Fibroblast of lung (primary cell): ENCODE measurements at regions not wholly inside any gene's neighbourhood (a gene's known extent, or its start where the extent isn't known, plus 50 kb on each side); places are given as distances from the start of the nearest gene placed in this dataset.

Experiments
- DNase-seq, 2 donors: peaks; one replicate each; pipeline versions ENCODE4 v3.0.0 to v3.0.0-alpha.2; 2010; ENCODE audit warnings: low read depth in 2 of 2
- H2AFZ ChIP-seq: 2 replicates; pipeline ENCODE4 v1.5.1; 2012; ENCODE audit warnings: low read length, control low read depth, inconsistent platforms
- H3K27ac ChIP-seq: 2 replicates; pipeline ENCODE4 v1.5.1; 2011; ENCODE audit warnings: low read length, control low read depth; ENCODE audit not compliant: insufficient read depth
- H3K27me3 ChIP-seq: 2 replicates; pipeline ENCODE4 v1.5.1; 2011; ENCODE audit warnings: mild to moderate bottlenecking, low read length; ENCODE audit not compliant: control insufficient read depth, insufficient read depth
- H3K36me3 ChIP-seq: 2 replicates; pipeline ENCODE4 v1.5.1; 2011; ENCODE audit warnings: low read length; ENCODE audit not compliant: control insufficient read depth, insufficient read depth
- H3K4me1 ChIP-seq: 2 replicates; pipeline ENCODE4 v1.5.1; 2011; ENCODE audit warnings: low read length; ENCODE audit not compliant: control insufficient read depth, insufficient read depth; ENCODE audit errors: extremely low read depth
- H3K4me2 ChIP-seq: 2 replicates; pipeline ENCODE4 v1.5.1; 2011; ENCODE audit warnings: low read length, control low read depth; ENCODE audit not compliant: insufficient read depth; ENCODE audit errors: extremely low read depth
- H3K4me3 ChIP-seq, 4 experiments: fragments of 200-600 bp in 1 of 4; sonication (generic) in 1 of 4; replicated peaks in 1 of 4; 2 replicates each; pipeline ENCODE4 v1.5.1; 2011 to 2016; ENCODE audit warnings: low read length in 4 of 4, low read depth in 3 of 4, mild to moderate bottlenecking in 3 of 4, control low read depth in 2 of 4, inconsistent platforms in 1 of 4, mixed read lengths in 1 of 4; ENCODE audit not compliant: insufficient read depth in 1 of 4; ENCODE audit errors: control extremely low read depth in 1 of 4
- H3K79me2 ChIP-seq: 2 replicates; pipeline ENCODE4 v1.5.1; 2012; ENCODE audit warnings: mild to moderate bottlenecking, low read length, inconsistent platforms; ENCODE audit not compliant: control insufficient read depth, insufficient read depth
- H3K9ac ChIP-seq: 2 replicates; pipeline ENCODE4 v1.5.1; 2011; ENCODE audit warnings: mild to moderate bottlenecking, low read length, control low read depth; ENCODE audit not compliant: insufficient read depth
- H3K9me3 ChIP-seq: 2 replicates; pipeline ENCODE4 v1.5.1; 2012; ENCODE audit warnings: low read depth, low read length; ENCODE audit not compliant: control insufficient read depth, insufficient read depth
- H4K20me1 ChIP-seq: 2 replicates; pipeline ENCODE4 v1.5.1; 2011; ENCODE audit warnings: low read length; ENCODE audit not compliant: control insufficient read depth, insufficient read depth; ENCODE audit errors: extremely low read depth
- EZH2 ChIP-seq: IDR thresholded peaks from 2 replicates; pipeline ENCODE4 v1.5.1; 2012; ENCODE audit warnings: low read length, control low read depth, mild to moderate bottlenecking; ENCODE audit errors: missing control alignments
- TF ChIP-seq, protein P1 (sequence below), 2 donors: IDR thresholded peaks in 1 of 2; conservative IDR thresholded peaks in 1 of 2; 1 replicate in 1 of 2; 2 replicates in 1 of 2; pipeline ENCODE4 v1.5.1; 2011 to 2012; ENCODE audit warnings: low read length in 2 of 2, control low read depth in 1 of 2, inconsistent platforms in 1 of 2, low read depth in 1 of 2, mild to moderate bottlenecking in 1 of 2

DNA sequence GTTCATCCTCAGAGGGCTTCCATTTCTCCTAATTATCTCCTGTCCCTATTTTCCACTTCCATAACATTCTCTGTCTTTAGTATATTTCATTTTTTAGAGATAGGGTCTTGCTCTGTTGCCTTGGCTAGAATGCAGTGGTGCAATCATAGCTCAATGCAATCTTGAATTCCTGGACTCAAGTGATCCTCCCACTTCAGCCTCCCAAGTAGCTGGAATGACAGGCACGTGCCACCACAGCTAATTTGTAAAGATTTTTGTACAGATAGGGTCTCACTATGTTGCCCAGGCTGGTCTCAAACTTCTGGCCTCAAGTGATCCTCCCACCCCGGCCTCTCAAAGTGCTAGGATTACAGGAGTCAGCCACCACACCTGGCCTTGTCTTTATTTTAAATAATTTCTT lies 589.0 kb downstream of the ZEB2 start:
- no peak overlapping the region for H3K27ac ChIP-seq
- peaks cover 1% of the 10 kb centered on the region for H3K4me1 ChIP-seq
- H3K36me3 ChIP-seq = no peaks in the 10 kb centered on the region
- TF ChIP-seq, protein P1, sequence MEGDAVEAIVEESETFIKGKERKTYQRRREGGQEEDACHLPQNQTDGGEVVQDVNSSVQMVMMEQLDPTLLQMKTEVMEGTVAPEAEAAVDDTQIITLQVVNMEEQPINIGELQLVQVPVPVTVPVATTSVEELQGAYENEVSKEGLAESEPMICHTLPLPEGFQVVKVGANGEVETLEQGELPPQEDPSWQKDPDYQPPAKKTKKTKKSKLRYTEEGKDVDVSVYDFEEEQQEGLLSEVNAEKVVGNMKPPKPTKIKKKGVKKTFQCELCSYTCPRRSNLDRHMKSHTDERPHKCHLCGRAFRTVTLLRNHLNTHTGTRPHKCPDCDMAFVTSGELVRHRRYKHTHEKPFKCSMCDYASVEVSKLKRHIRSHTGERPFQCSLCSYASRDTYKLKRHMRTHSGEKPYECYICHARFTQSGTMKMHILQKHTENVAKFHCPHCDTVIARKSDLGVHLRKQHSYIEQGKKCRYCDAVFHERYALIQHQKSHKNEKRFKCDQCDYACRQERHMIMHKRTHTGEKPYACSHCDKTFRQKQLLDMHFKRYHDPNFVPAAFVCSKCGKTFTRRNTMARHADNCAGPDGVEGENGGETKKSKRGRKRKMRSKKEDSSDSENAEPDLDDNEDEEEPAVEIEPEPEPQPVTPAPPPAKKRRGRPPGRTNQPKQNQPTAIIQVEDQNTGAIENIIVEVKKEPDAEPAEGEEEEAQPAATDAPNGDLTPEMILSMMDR (conservative IDR thresholded peaks at IDR 0.05 in 1 of 2, IDR thresholded peaks at IDR 0.05 in 1 of 2; ENCODE audit: low read depth in 1 of 2, low read length in 2 of 2) = no peak
- TF ChIP-seq EZH2 = no peak
- no peak for DNase-seq
- no peak overlapping the region for H3K4me3 ChIP-seq
- no peak overlapping the region for H3K4me2 ChIP-seq
- no peaks in the 10 kb centered on the region for H4K20me1 ChIP-seq
- H3K27me3 ChIP-seq = no peaks in the 10 kb centered on the region
- no peaks in the 10 kb centered on the region for H3K9me3 ChIP-seq
- H3K9ac ChIP-seq = no peak overlapping the region
- H2AFZ ChIP-seq = no peak overlapping the region
- no peaks in the 10 kb centered on the region for H3K79me2 ChIP-seq

DNA sequence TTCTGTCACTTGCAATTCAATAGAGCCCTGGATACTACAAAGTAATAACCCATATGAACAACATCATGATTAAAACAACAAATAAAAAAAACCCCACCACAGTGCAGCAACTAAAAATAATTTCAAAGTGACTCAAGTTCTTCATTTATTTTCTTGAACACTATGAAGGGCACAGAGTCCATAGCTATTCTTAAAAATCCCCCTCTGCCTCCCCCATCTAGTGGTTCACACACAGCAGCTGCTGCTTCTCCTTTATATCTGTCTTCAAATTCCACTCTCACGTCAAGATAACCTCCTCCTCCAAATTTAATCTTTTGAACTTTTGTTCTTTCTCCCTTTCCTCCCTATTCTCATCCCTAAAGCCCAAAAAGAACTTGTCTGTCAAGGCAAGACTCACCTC lies 591.3 kb downstream of the ZEB2 start:
- Histone ChIP-seq H3K4me3 (no peak overlapping the region), H3K4me1 (no peaks in the 10 kb centered on the region), H3K9ac (no peak overlapping the region), H3K4me2 (no peak overlapping the region), H2AFZ (no peak overlapping the region), H3K79me2 (no peaks in the 10 kb centered on the region), H4K20me1 (no peaks in the 10 kb centered on the region), H3K27ac (no peak overlapping the region), H3K27me3 (no peaks in the 10 kb centered on the region), H3K9me3 (no peaks in the 10 kb centered on the region), H3K36me3 (no peaks in the 10 kb centered on the region)
- no peak for DNase-seq
- TF ChIP-seq EZH2 = no peak
- TF ChIP-seq, protein P1 (conservative IDR thresholded peaks at IDR 0.05 in 1 of 2, IDR thresholded peaks at IDR 0.05 in 1 of 2; ENCODE audit: low read depth in 1 of 2, low read length in 2 of 2) = no peak

DNA sequence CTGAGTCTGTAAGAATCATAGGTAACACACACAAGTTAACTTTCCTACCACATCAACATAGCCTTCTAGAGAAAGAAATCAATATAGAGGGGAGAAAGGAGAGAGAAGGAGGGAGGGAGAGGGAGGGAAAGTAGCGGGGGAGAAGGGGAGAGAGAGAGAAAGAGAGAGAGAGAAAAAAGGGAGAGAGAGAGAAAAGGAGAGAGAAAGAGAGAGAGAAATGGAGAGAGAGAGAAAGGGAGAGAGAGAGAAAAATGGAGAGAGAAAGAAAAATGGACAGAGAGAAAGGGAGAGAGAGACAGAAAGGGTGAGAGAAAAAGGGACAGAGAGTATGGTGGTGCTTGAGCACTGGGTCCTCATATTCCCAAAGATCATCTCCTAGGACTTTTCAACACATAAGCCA lies 591.7 kb downstream of the ZEB2 start:
- no peaks in the 10 kb centered on the region for H3K4me1 ChIP-seq

More for the DNA sequence above, 591.7 kb downstream of the ZEB2 start:
- Histone ChIP-seq H3K9ac (no peak overlapping the region), H3K27me3 (no peaks in the 10 kb centered on the region), H4K20me1 (no peaks in the 10 kb centered on the region), H2AFZ (no peak overlapping the region), H3K27ac (no peak overlapping the region), H3K4me3 (no peak overlapping the region), H3K4me2 (no peak overlapping the region), H3K79me2 (no peaks in the 10 kb centered on the region), H3K9me3 (no peaks in the 10 kb centered on the region), H3K36me3 (no peaks in the 10 kb centered on the region)
- no peak for DNase-seq
- no peak for TF ChIP-seq EZH2
